Stimulated activated effector memory CD8-positive, alpha-beta T cell treated with anti-CD3 and anti-CD28 coated beads, Interleukin-12 subunit alpha, Interleukin-12 subunit beta, amount 100 ng/mL, for 72 hours (primary cell): ENCODE measurements at regions not wholly inside any gene's neighbourhood (a gene's known extent, or its start where the extent isn't known, plus 50 kb on each side); places are given as distances from the start of the nearest gene placed in this dataset.

Experiments
- ATAC-seq: fragments of 150-1000 bp; cut with Tn5 transposase; 2 replicates; pipeline ENCODE4 v1.10.0; 2021
- DNase-seq, 2 donors: peaks; one replicate each; pipeline ENCODE4 v3.0.0; 2021 to 2022; ENCODE audit warnings: low spot score in 2 of 2
- H3K27ac Mint-ChIP-seq: one replicate; pipeline ENCODE4 v1.8.0; 2022; ENCODE audit warnings: mild to moderate bottlenecking, mixed read lengths
- H3K36me3 Mint-ChIP-seq: one replicate; pipeline ENCODE4 v1.8.0; 2022; ENCODE audit warnings: mild to moderate bottlenecking, mixed read lengths
- H3K4me1 Mint-ChIP-seq: one replicate; pipeline ENCODE4 v1.8.0; 2022; ENCODE audit warnings: mixed read lengths
- H3K4me3 Mint-ChIP-seq: one replicate; pipeline ENCODE4 v1.8.0; 2022; ENCODE audit warnings: mild to moderate bottlenecking, mixed read lengths
- H3K9me3 Mint-ChIP-seq: one replicate; pipeline ENCODE4 v1.8.0; 2022; ENCODE audit warnings: mixed read lengths

GRCh38 chr6:15854826-15855710 lies 192.2 kb upstream of the DTNBP1 start:
- no peaks in the 10 kb centered on the region for H3K9me3 Mint-ChIP-seq

GRCh38 chr6:15854378-15854777 lies 191.6 kb upstream of the DTNBP1 start:
- H3K27ac Mint-ChIP-seq = no peak overlapping the region
- ATAC-seq (no peak), DNase-seq (no peak)
- no peaks in the 10 kb centered on the region for H3K36me3 Mint-ChIP-seq
- H3K9me3 Mint-ChIP-seq = no peaks in the 10 kb centered on the region
- H3K4me3 Mint-ChIP-seq = no peak overlapping the region
- no peaks in the 10 kb centered on the region for H3K4me1 Mint-ChIP-seq

More at GRCh38 chr6:15854826-15855710, 192.2 kb upstream of the DTNBP1 start:
- H3K4me3 Mint-ChIP-seq = no peak overlapping the region
- no peak for ATAC-seq
- H3K36me3 Mint-ChIP-seq = no peaks in the 10 kb centered on the region
- DNase-seq = no peak
- H3K4me1 Mint-ChIP-seq = no peaks in the 10 kb centered on the region
- no peak overlapping the region for H3K27ac Mint-ChIP-seq

- H3K36me3 Mint-ChIP-seq = no peaks in the 10 kb centered on the region
- H3K9me3 Mint-ChIP-seq = no peaks in the 10 kb centered on the region
- no peak overlapping the region for H3K27ac Mint-ChIP-seq
- H3K4me3 Mint-ChIP-seq = no peak overlapping the region
- DNase-seq (no peak), ATAC-seq (no peak)
- no peaks in the 10 kb centered on the region for H3K4me1 Mint-ChIP-seq
Measured at GRCh38 chr6:15853259-15853658, 190.4 kb upstream of the DTNBP1 start.

GRCh38 chr6:15852289-15852688 lies 189.5 kb upstream of the DTNBP1 start:
- no peak overlapping the region for H3K27ac Mint-ChIP-seq
- no peaks in the 10 kb centered on the region for H3K36me3 Mint-ChIP-seq
- DNase-seq (no peak), ATAC-seq (no peak)
- no peaks in the 10 kb centered on the region for H3K9me3 Mint-ChIP-seq
- H3K4me1 Mint-ChIP-seq = no peaks in the 10 kb centered on the region
- H3K4me3 Mint-ChIP-seq = no peak overlapping the region

- H3K36me3 Mint-ChIP-seq = no peaks in the 10 kb centered on the region
- H3K4me3 Mint-ChIP-seq = no peak overlapping the region
- DNase-seq (no peak), ATAC-seq (no peak)
- H3K27ac Mint-ChIP-seq = no peak overlapping the region
- H3K9me3 Mint-ChIP-seq = no peaks in the 10 kb centered on the region
- H3K4me1 Mint-ChIP-seq = no peaks in the 10 kb centered on the region
Measured at GRCh38 chr6:15849395-15849794, 186.6 kb upstream of the DTNBP1 start.

- H3K4me1 Mint-ChIP-seq = no peaks in the 10 kb centered on the region
- no peaks in the 10 kb centered on the region for H3K36me3 Mint-ChIP-seq
- no peak for ATAC-seq
- DNase-seq = no peak
- no peaks in the 10 kb centered on the region for H3K9me3 Mint-ChIP-seq
- H3K4me3 Mint-ChIP-seq = no peak overlapping the region
- no peak overlapping the region for H3K27ac Mint-ChIP-seq
Measured at GRCh38 chr6:15845492-15845891, 182.7 kb upstream of the DTNBP1 start.

GRCh38 chr6:15843764-15844163 lies 180.9 kb upstream of the DTNBP1 start:
- ATAC-seq (no peak), DNase-seq (no peak)
- Mint-ChIP-seq H3K36me3 (no peaks in the 10 kb centered on the region), H3K27ac (no peak overlapping the region), H3K4me3 (no peak overlapping the region), H3K9me3 (no peaks in the 10 kb centered on the region), H3K4me1 (no peaks in the 10 kb centered on the region)

- H3K9me3 Mint-ChIP-seq = no peaks in the 10 kb centered on the region
- no peaks in the 10 kb centered on the region for H3K36me3 Mint-ChIP-seq
- ATAC-seq = no peak
- no peaks in the 10 kb centered on the region for H3K4me1 Mint-ChIP-seq
- H3K27ac Mint-ChIP-seq = no peak overlapping the region
- no peak overlapping the region for H3K4me3 Mint-ChIP-seq
- DNase-seq = no peak
Measured at GRCh38 chr6:15843226-15843625, 180.4 kb upstream of the DTNBP1 start.

GRCh38 chr6:15842727-15843117 lies 179.9 kb upstream of the DTNBP1 start:
- Mint-ChIP-seq H3K4me3 (no peak overlapping the region), H3K27ac (no peak overlapping the region), H3K9me3 (no peaks in the 10 kb centered on the region), H3K4me1 (no peaks in the 10 kb centered on the region), H3K36me3 (no peaks in the 10 kb centered on the region)
- DNase-seq (no peak), ATAC-seq (no peak)

GRCh38 chr6:15841937-15842726 lies 179.3 kb upstream of the DTNBP1 start:
- no peaks in the 10 kb centered on the region for H3K4me1 Mint-ChIP-seq
- no peaks in the 10 kb centered on the region for H3K9me3 Mint-ChIP-seq
- DNase-seq (no peak), ATAC-seq (no peak)
- H3K36me3 Mint-ChIP-seq = no peaks in the 10 kb centered on the region
- H3K4me3 Mint-ChIP-seq = no peak overlapping the region
- H3K27ac Mint-ChIP-seq = no peak overlapping the region

GRCh38 chr6:15839969-15840541 lies 177.2 kb upstream of the DTNBP1 start:
- DNase-seq (no peak), ATAC-seq (no peak)
- Mint-ChIP-seq H3K4me3 (no peak overlapping the region), H3K9me3 (no peaks in the 10 kb centered on the region), H3K4me1 (no peaks in the 10 kb centered on the region), H3K27ac (no peak overlapping the region), H3K36me3 (no peaks in the 10 kb centered on the region)

GRCh38 chr6:15837205-15837604 lies 174.4 kb upstream of the DTNBP1 start:
- ATAC-seq = no peak
- Mint-ChIP-seq H3K27ac (no peak overlapping the region), H3K4me3 (no peak overlapping the region), H3K9me3 (no peaks in the 10 kb centered on the region), H3K4me1 (no peaks in the 10 kb centered on the region), H3K36me3 (no peaks in the 10 kb centered on the region)
- DNase-seq = no peak

GRCh38 chr6:15832841-15833240 lies 170.0 kb upstream of the DTNBP1 start:
- Mint-ChIP-seq H3K27ac (no peak overlapping the region), H3K36me3 (no peaks in the 10 kb centered on the region), H3K9me3 (no peaks in the 10 kb centered on the region), H3K4me1 (no peaks in the 10 kb centered on the region), H3K4me3 (no peak overlapping the region)
- DNase-seq (no peak), ATAC-seq (no peak)

GRCh38 chr6:15829156-15829555 lies 166.3 kb upstream of the DTNBP1 start:
- no peak overlapping the region for H3K27ac Mint-ChIP-seq
- H3K36me3 Mint-ChIP-seq = no peaks in the 10 kb centered on the region
- H3K9me3 Mint-ChIP-seq = no peaks in the 10 kb centered on the region
- no peaks in the 10 kb centered on the region for H3K4me1 Mint-ChIP-seq
- DNase-seq = no peak
- no peak for ATAC-seq
- H3K4me3 Mint-ChIP-seq = no peak overlapping the region

- no peak for ATAC-seq
- no peak overlapping the region for H3K4me3 Mint-ChIP-seq
- no peak overlapping the region for H3K27ac Mint-ChIP-seq
- H3K36me3 Mint-ChIP-seq = no peaks in the 10 kb centered on the region
- no peaks in the 10 kb centered on the region for H3K4me1 Mint-ChIP-seq
- no peaks in the 10 kb centered on the region for H3K9me3 Mint-ChIP-seq
- no peak for DNase-seq
Measured at GRCh38 chr6:15827496-15828255, 164.8 kb upstream of the DTNBP1 start.
